Fibroblast of skin of left biceps (primary cell): ENCODE measurements at regions not wholly inside any gene's neighbourhood (a gene's known extent, or its start where the extent isn't known, plus 50 kb on each side); places are given as distances from the start of the nearest gene placed in this dataset.

ENCODE experiments used
- DNase-seq, 2 experiments: peaks; one replicate each; pipeline ENCODE4 v3.0.0-alpha.2; 2013; ENCODE audit warnings: low read depth in 2 of 2

- no peak for DNase-seq
These were observed 341.9 kb upstream of the CDH11 start for GRCh38 chr16:65463652-65464260.

GRCh38 chr16:65457084-65457483, 335.2 kb upstream of the CDH11 start:
- no peak for DNase-seq

GRCh38 chr16:65455761-65456160, 333.9 kb upstream of the CDH11 start:
- DNase-seq: no peak

- DNase-seq: no peak
These were observed 331.8 kb upstream of the CDH11 start for GRCh38 chr16:65453646-65454045.

- no peak for DNase-seq
These were observed 327.7 kb upstream of the CDH11 start for GRCh38 chr16:65449526-65449925.

- DNase-seq: no peak
These were observed 324.6 kb upstream of the CDH11 start for GRCh38 chr16:65446427-65446826.

- DNase-seq: peak; percentile 9 to 12
These were observed 323.7 kb upstream of the CDH11 start for GRCh38 chr16:65445313-65446260.

- DNase-seq: no peak
These were observed 319.6 kb upstream of the CDH11 start for GRCh38 chr16:65441501-65441900.

- no peak for DNase-seq
These were observed 307.8 kb upstream of the CDH11 start for GRCh38 chr16:65429504-65430181.

- no peak for DNase-seq
These were observed 304.6 kb upstream of the CDH11 start for GRCh38 chr16:65426484-65426883.

GRCh38 chr16:65422934-65423333, 301.1 kb upstream of the CDH11 start:
- DNase-seq: no peak

- DNase-seq: no peak
These were observed 299.7 kb upstream of the CDH11 start for GRCh38 chr16:65421596-65421995.

- no peak for DNase-seq
These were observed 296.6 kb upstream of the CDH11 start for GRCh38 chr16:65418435-65418834.

- no peak for DNase-seq
These were observed 293.6 kb upstream of the CDH11 start for GRCh38 chr16:65415460-65415859.

- DNase-seq: peak; percentile 70 to 71
These were observed 292.6 kb upstream of the CDH11 start for GRCh38 chr16:65414284-65414984.

- DNase-seq: no peak
These were observed 292.0 kb upstream of the CDH11 start for GRCh38 chr16:65413861-65414260.

- DNase-seq: no peak
These were observed 288.9 kb upstream of the CDH11 start for GRCh38 chr16:65410801-65411200.

GRCh38 chr16:65409510-65409909, 287.6 kb upstream of the CDH11 start:
- DNase-seq: no peak

GRCh38 chr16:65406933-65407332, 285.1 kb upstream of the CDH11 start:
- DNase-seq: no peak

GRCh38 chr16:65406116-65406515, 284.3 kb upstream of the CDH11 start:
- DNase-seq: no peak

GRCh38 chr16:65394281-65394680, 272.4 kb upstream of the CDH11 start:
- no peak for DNase-seq
